Lung microvascular endothelial cell (primary cell): ENCODE measurements at regions not wholly inside any gene's neighbourhood (a gene's known extent, or its start where the extent isn't known, plus 50 kb on each side); places are given as distances from the start of the nearest gene placed in this dataset.

ENCODE experiments used
- DNase-seq, 2 donors: peaks; one replicate each; pipeline versions ENCODE4 v3.0.0 to v3.0.0-alpha.2; 2010; ENCODE audit warnings: low read depth in 2 of 2

GRCh38 chr3:193981504-193981903, 154.4 kb upstream of the HES1 start:
- DNase-seq = no peak

- peak; percentile 49 to 74 for DNase-seq
Measured at GRCh38 chr3:193982258-193982659, 153.7 kb upstream of the HES1 start.

DNA sequence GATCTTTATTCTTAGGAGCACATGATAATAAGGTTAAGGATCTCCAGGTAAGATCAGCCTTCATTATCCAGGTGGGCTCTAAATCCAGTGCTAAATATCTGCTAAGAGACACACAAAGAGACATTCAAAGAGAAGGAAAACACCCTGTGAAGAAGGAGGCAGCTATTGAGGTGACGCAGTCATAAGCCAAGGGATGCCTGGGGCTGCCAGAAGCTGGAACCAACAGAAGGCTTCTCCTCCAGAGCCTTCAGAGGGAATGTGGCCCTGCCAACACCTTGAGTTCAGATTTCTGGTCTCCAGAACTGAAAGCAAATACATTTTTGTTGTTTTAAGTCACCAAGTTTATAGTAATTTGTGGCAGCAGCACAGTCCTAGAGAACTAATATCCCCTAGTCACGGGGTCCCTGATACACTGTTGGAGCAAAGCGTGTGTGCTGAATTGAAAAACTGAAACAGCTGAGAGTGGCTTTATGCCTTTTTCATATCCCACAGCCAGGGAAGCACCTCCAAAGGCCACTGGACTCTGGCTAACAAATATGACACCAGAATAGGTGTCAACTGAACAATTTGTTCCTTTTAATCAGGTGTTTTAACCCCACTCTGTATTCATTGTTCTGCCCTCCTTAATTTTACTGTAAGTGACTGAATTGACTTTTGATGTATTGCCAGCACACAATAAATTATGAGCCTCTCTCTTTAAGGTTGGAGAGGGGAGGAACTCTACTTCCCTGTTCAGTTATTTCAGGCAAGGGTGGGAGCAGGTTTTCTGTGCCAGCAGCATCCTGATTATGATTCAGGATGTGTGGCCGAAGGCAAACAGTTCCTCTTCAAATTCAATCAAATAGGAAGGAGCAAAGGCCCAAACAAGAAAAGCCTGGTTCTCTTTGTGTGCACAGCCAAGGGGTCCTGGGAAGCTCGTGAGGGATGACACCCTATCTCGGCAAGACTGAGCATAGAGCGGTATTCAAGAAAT, 151.8 kb upstream of the HES1 start:
- DNase-seq = peak; percentile 43 to 76

- DNase-seq = no peak
Measured at GRCh38 chr3:193984876-193985275, 151.1 kb upstream of the HES1 start.

- peak; percentile 28 to 84 for DNase-seq
Measured at GRCh38 chr3:193987186-193987585, 148.8 kb upstream of the HES1 start.

GRCh38 chr3:193989186-193989585, 146.8 kb upstream of the HES1 start:
- no peak for DNase-seq

- DNase-seq = no peak
Measured at GRCh38 chr3:193991666-193992424, 144.1 kb upstream of the HES1 start.

GRCh38 chr3:193992425-193993037, 143.4 kb upstream of the HES1 start:
- no peak for DNase-seq

DNA sequence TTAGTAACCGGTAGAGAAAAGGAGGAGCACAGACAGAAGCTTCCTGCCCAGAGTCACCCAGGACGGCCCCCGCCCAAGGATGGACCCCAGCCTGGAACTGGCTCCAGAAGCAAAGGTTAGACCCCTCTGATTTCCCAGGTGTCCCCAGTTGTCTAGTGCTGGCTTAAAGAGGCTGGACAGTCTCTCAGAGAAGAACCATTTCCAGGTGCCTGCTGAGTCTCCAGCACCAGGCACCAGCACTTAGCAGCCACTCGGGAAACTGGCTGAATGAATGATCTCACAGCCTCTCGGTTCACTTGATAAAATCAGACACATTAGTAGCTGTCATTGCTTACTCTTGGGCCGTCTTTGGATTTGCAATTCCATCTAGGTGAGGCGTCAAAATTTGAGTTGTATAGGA, 139.7 kb upstream of the HES1 start:
- DNase-seq = no peak

- no peak for DNase-seq
Measured at GRCh38 chr3:193996641-193997089, 139.3 kb upstream of the HES1 start.

GRCh38 chr3:193997228-193998122, 138.5 kb upstream of the HES1 start:
- no peak for DNase-seq

DNA sequence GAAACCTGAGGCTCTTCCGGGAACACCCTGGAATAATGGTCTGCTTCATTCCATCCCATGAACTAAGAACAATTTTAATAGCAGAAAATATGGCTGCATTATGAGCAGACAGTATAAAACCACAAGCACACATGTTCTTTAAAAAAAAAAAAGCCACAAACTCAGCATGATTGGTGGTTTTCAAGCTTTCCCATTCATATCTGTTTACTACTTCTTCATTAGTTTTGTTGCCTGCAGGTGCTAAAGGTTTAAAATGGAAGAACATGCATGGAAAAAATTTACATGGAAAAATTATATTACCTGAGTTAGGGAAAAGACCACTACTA, 137.9 kb upstream of the HES1 start:
- DNase-seq = no peak

- DNase-seq = no peak
Measured at GRCh38 chr3:193998628-193999195, 137.2 kb upstream of the HES1 start.

GRCh38 chr3:194000100-194000499, 135.8 kb upstream of the HES1 start:
- DNase-seq = no peak

GRCh38 chr3:194000712-194001111, 135.2 kb upstream of the HES1 start:
- DNase-seq = no peak

GRCh38 chr3:194001728-194002459, 134.1 kb upstream of the HES1 start:
- DNase-seq = no peak

DNA sequence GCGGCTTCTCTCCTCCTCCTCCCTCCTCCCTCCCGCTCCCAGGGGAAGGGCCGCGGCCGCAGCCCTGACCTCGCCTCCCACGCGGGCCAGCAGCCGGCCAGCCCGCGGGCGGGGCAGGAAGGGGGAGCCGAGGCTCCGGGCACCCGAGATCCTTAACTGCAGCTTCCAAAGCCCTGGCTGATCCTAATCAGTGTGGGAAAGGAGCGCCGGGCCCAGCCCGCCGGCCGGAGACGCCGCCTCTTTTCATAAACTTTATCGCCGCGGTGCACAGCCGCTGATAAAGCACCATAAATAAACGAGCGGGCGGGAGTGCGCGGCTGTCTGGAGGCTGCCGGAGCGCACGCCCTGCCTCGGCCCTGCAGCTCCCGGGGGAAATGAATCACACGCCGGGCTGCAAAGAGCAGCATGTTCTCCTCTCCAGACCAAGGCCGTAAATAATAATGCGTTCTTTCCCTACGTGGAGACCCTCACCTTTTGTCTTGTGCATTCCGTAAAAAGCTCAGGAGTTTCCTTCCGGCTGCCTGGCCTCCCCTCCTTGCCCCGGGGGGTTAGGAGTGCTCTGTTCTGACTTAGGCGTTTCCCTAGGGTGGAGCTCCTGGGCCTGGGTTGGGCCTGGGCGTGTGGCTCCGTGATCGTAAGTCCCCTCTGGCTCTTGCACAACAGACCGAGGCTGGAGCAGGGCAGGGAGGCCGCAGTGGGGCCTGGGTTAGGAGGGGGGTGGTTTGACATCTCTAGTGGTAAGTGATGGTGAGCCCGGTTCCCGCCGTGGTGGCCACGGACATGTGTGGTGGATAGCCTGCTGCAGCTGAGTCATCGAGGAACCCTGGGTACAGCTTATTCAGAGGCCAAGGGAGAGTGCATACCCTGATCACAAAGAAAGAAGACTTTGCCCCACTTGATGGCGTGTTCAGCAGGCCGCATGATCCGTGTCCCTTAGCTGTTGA, 132.6 kb upstream of the HES1 start:
- peak; percentile 92 to 98 for DNase-seq

- no peak for DNase-seq
Measured at GRCh38 chr3:194005930-194006501, 129.9 kb upstream of the HES1 start.
